Fibroblast of pulmonary artery (primary cell): ENCODE measurements at regions not wholly inside any gene's neighbourhood (a gene's known extent, or its start where the extent isn't known, plus 50 kb on each side); places are given as distances from the start of the nearest gene placed in this dataset.

ENCODE experiments used
- DNase-seq: peaks from one replicate; pipeline ENCODE4 v3.0.0-alpha.2; 2010; ENCODE audit warnings: low read depth
- H3K4me3 ChIP-seq: replicated peaks from 2 replicates; pipeline ENCODE4 v1.5.1; 2011; ENCODE audit warnings: low read depth, mild to moderate bottlenecking, control low read depth, low read length, moderate library complexity
- TF ChIP-seq, protein P1 (sequence below): IDR thresholded peaks from 2 replicates; pipeline ENCODE4 v1.5.1; 2011; ENCODE audit warnings: mild to moderate bottlenecking, control low read depth, low read length, inconsistent platforms; ENCODE audit errors: missing control alignments

DNA sequence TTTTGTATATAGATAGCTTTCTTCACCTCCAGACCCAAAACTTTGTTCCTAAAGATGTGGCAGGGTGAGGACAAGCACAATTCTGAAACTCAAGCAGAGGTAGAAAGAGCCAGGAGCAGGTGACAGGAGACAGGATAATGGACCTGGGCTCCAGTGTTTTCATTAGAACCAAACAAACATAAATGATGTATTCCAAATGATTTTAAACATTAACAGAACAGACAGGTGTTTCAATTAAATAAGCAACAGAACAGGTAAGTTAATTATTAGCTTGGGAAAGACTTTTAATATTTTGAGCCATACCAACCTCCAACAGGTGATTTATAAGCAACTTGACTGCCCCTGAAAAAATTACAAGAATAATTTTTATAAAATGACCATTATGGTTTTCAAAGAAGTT is 459.4 kb upstream of the LCORL start:
- TF ChIP-seq, protein P1, sequence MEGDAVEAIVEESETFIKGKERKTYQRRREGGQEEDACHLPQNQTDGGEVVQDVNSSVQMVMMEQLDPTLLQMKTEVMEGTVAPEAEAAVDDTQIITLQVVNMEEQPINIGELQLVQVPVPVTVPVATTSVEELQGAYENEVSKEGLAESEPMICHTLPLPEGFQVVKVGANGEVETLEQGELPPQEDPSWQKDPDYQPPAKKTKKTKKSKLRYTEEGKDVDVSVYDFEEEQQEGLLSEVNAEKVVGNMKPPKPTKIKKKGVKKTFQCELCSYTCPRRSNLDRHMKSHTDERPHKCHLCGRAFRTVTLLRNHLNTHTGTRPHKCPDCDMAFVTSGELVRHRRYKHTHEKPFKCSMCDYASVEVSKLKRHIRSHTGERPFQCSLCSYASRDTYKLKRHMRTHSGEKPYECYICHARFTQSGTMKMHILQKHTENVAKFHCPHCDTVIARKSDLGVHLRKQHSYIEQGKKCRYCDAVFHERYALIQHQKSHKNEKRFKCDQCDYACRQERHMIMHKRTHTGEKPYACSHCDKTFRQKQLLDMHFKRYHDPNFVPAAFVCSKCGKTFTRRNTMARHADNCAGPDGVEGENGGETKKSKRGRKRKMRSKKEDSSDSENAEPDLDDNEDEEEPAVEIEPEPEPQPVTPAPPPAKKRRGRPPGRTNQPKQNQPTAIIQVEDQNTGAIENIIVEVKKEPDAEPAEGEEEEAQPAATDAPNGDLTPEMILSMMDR: no peak
- DNase-seq: no peak
- H3K4me3 ChIP-seq: no peak overlapping the region

DNA sequence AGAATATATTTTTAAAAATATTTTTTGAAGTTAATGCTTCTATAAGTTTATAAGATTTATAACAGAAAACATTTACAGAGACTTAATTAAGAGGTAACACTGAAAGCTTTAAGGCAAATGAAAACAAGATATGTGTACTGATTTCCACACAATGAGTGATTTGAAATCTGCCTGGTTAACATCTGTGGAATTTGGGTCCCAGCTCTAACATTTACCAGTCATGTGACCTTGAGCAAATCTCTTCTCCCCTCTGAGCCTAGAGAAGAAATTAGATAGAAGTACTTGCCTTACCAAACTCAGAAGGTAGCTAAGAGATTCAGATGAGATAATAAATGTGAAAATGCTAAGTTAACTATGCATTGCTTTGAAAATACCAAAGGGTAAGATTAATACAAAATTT is 458.8 kb upstream of the LCORL start:
- no peak for DNase-seq
- TF ChIP-seq, protein P1: no peak
- no peak overlapping the region for H3K4me3 ChIP-seq

DNA sequence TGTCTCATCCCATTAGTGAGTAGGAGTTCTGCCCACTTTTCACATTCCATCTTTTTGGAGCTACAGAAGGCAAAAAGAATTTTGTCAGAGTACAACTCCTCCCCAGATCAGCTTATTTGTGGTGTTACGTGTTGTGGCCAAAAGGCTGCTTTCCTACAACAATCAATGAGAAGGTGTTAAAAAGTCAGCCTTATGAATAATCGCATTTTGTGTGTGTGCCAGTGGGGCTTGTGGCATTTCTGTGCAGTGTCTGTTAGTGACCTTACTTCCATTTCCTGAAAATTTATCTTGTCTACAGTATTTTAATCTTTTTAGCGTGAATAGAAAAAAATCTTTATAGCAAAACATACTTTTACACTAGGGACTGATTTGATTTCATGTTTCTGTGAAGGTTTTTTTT is 458.3 kb upstream of the LCORL start:
- no peak for DNase-seq
- H3K4me3 ChIP-seq: no peak overlapping the region
- TF ChIP-seq, protein P1: no peak

DNA sequence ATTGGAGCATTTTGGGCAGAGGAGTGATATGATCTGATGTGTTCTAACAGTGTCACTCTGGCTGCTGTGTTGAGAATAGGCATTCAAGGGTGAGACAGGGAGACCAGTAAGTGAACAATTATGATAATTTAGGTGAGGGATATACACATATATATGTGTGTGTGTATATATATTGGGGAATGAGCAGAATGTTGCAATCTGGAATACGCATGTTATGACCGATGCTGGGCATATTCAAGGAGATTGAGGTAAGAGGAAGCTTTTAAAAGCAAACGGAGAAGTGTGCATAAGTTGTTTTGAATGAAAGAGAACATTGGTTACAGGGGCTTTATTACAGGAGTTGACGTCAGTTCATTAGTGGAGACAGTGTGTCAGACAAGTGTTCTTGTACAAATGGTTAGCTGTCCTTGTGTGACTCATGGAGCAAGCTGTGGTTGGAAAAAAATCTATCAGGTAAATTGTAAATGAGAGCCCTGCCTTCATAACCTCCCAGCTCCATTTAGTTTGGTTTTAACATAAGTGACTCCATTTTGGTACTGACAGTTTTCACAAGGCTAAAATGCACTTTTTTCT is 442.5 kb upstream of the LCORL start:
- no peak for DNase-seq
- H3K4me3 ChIP-seq: no peak overlapping the region
- TF ChIP-seq, protein P1: no peak

DNA sequence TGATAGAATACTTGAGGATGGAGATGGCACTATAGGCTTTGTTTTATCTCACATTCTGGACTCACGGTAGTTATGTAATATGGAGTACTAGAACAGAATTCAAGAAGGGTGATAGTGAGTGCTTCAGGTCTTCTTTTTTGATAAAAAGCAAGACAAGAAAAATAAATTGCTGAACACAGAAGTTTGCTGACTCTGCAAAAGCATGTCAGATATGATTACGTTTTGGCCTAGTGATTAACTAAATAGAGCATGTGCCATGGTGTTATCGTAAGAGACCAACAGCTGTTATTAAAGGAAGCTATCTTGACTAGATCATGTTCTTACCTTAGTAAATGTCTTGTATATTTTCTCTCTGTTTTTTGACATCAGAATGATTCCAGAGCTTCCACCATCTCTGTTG is 436.9 kb upstream of the LCORL start:
- TF ChIP-seq, protein P1: no peak
- DNase-seq: no peak
- H3K4me3 ChIP-seq: no peak overlapping the region

DNA sequence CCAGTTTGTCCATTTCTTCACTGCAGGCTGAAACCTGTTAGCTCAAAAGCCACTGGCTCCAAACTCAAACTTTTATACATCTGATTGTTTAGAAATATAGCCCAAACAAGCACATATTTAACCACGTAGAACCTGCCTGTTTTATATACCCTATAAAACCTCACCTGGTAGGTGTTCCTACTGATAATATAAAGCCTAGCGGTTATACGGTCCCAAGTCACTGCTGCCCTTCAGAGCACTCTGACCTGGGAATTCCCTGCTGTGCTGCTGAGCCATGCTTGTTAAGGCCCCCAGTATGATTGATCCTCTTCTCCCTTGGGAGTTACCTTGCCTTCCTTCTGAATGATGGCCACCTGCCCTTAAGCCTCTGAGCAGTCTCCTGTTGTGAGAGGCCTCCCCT is 432.8 kb upstream of the LCORL start:
- DNase-seq: no peak
- H3K4me3 ChIP-seq: no peak overlapping the region
- TF ChIP-seq, protein P1: no peak

DNA sequence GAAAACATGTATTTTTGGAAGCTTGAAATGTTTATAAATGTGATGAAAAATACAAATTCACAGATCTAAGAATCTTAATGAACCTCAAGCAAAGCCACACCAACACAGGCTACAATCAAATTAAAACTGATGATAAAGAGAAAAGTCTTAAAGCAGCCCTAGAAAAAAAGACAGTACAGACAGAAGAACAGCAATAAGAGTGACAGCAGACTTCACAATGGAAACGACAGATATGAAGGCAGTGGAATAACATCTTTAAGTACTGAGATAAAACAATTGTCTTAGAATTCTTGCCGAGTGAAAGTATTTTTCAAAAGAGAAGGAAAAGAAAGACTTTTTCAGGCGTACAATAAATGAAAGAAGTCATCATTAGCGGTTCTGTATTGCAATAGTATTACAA is 423.6 kb upstream of the LCORL start:
- H3K4me3 ChIP-seq: no peak overlapping the region
- no peak for DNase-seq
- TF ChIP-seq, protein P1: no peak
